K562 (cell line): ENCODE measurements at regions not wholly inside any gene's neighbourhood (a gene's known extent, or its start where the extent isn't known, plus 50 kb on each side); places are given as distances from the start of the nearest gene placed in this dataset.

ENCODE experiments used
- CBFA2T2 ChIP-seq: fragments of 450-650 bp; conservative IDR thresholded peaks from 2 replicates; pipeline ENCODE4 v1.6.1; 2017; ENCODE audit warnings: mild to moderate bottlenecking
- CHD1 ChIP-seq: fragments of 200-600 bp; sonication (generic); IDR thresholded peaks from one replicate; pipeline ENCODE4 v1.6.1; 2012; ENCODE audit warnings: mild to moderate bottlenecking, moderate library complexity, low read length, inconsistent platforms
- MXI1 ChIP-seq: IDR thresholded peaks from 2 replicates; pipeline ENCODE4 v1.6.1; 2011; ENCODE audit warnings: low read depth, mild to moderate bottlenecking, improper control_type of control experiment, low read length
- NCOR1 ChIP-seq: fragments of 450-650 bp; IDR thresholded peaks from 2 replicates; pipeline ENCODE4 v1.6.1; 2016; ENCODE audit warnings: mild to moderate bottlenecking, moderate library complexity
- NRF1 ChIP-seq, 2 experiments: fragments of 450-650 bp; IDR thresholded peaks in 1 of 2; conservative IDR thresholded peaks in 1 of 2; 2 replicates each; pipeline ENCODE4 v1.6.1; 2014; ENCODE audit warnings: mild to moderate bottlenecking in 2 of 2
- YBX1 ChIP-seq: fragments of 450-650 bp; IDR thresholded peaks from 2 replicates; pipeline ENCODE4 v1.7.1; 2016; ENCODE audit warnings: mild to moderate bottlenecking
- TF ChIP-seq, protein P1 (sequence below): fragments of 250-450 bp; sonication (Bioruptor Pico); IDR thresholded peaks from 2 replicates; pipeline ENCODE4 v1.8.0; 2022; ENCODE audit warnings: inconsistent platforms
- TF ChIP-seq, protein P2 (sequence below), 2 experiments: fragments of 200-800 bp in 1 of 2; sonication (Bioruptor generic) in 1 of 2; sonication (generic) in 1 of 2; formaldehyde crosslinking in 1 of 2; IDR thresholded peaks in 1 of 2; conservative IDR thresholded peaks in 1 of 2; 2 replicates each; pipeline versions ENCODE4 v1.5.0 to v1.6.1; 2016 to 2020; ENCODE audit warnings: missing compliant biosample characterization in 1 of 2, missing genetic modification characterization in 1 of 2, missing genetic modification reagents in 1 of 2
- TF ChIP-seq, protein P3 (sequence below), 2 experiments: fragments of 450-650 bp; formaldehyde crosslinking in 1 of 2; IDR thresholded peaks; 2 replicates each; pipeline versions ENCODE4 v1.4.0 to v1.6.1; 2014 to 2020; ENCODE audit warnings: mild to moderate bottlenecking in 2 of 2, borderline replicate concordance in 1 of 2, low read depth in 1 of 2
- TF ChIP-seq, protein P4 (sequence below): fragments of 450-650 bp; formaldehyde crosslinking; IDR thresholded peaks from 2 replicates; pipeline ENCODE4 v1.4.0; 2020; ENCODE audit warnings: mild to moderate bottlenecking, mixed read lengths
- TF ChIP-seq, protein P5 (sequence below), 2 experiments: IDR thresholded peaks; 2 replicates each; pipeline ENCODE4 v1.6.1; 2012; ENCODE audit warnings: improper control_type of control experiment in 2 of 2, low read depth in 2 of 2, low read length in 2 of 2, borderline replicate concordance in 1 of 2
- TF ChIP-seq, protein P6 (sequence below), 3 experiments: IDR thresholded peaks in 2 of 3; conservative IDR thresholded peaks in 1 of 3; 2 replicates each; pipeline ENCODE4 v1.5.1; 2011 to 2012; ENCODE audit warnings: low read length in 3 of 3, mild to moderate bottlenecking in 3 of 3, control low read depth in 2 of 3, improper control_type of control experiment in 1 of 3, inconsistent platforms in 1 of 3, low read depth in 1 of 3, mixed read lengths in 1 of 3, moderate library complexity in 1 of 3; ENCODE audit not compliant: insufficient read depth in 2 of 3

DNA sequence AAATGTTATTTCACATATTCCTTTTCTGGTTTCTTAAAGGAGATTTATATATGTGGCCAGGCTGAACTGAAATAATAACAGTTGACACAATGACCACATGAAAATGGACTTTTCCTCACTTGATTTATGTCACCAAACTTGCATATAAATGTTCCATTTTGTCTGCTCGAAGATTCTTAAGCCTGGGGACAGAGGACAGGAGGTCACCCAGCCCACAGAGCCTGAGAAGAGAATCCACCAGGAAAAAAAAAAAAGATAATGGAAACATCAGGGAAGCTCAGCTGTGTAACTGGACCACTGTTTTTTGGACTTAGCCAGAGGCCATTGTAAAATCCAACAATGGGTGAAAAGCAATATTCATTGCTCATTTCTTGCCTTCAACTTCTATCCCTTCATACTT is 359.0 kb upstream of the FGF16 start:
- TF ChIP-seq MXI1, result no peak
- TF ChIP-seq CHD1, result no peak
- TF ChIP-seq, protein P1, sequence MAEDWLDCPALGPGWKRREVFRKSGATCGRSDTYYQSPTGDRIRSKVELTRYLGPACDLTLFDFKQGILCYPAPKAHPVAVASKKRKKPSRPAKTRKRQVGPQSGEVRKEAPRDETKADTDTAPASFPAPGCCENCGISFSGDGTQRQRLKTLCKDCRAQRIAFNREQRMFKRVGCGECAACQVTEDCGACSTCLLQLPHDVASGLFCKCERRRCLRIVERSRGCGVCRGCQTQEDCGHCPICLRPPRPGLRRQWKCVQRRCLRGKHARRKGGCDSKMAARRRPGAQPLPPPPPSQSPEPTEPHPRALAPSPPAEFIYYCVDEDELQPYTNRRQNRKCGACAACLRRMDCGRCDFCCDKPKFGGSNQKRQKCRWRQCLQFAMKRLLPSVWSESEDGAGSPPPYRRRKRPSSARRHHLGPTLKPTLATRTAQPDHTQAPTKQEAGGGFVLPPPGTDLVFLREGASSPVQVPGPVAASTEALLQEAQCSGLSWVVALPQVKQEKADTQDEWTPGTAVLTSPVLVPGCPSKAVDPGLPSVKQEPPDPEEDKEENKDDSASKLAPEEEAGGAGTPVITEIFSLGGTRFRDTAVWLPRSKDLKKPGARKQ (CRISPR knock-in tag), result no peak
- TF ChIP-seq, protein P2, sequence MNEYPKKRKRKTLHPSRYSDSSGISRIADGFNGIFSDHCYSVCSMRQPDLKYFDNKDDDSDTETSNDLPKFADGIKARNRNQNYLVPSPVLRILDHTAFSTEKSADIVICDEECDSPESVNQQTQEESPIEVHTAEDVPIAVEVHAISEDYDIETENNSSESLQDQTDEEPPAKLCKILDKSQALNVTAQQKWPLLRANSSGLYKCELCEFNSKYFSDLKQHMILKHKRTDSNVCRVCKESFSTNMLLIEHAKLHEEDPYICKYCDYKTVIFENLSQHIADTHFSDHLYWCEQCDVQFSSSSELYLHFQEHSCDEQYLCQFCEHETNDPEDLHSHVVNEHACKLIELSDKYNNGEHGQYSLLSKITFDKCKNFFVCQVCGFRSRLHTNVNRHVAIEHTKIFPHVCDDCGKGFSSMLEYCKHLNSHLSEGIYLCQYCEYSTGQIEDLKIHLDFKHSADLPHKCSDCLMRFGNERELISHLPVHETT (CRISPR knock-in tag; conservative IDR thresholded peaks at IDR 0.05 in 1 of 2, IDR thresholded peaks at IDR 0.05 in 1 of 2), result no peak
- TF ChIP-seq CBFA2T2, result no peak
- TF ChIP-seq, protein P3, sequence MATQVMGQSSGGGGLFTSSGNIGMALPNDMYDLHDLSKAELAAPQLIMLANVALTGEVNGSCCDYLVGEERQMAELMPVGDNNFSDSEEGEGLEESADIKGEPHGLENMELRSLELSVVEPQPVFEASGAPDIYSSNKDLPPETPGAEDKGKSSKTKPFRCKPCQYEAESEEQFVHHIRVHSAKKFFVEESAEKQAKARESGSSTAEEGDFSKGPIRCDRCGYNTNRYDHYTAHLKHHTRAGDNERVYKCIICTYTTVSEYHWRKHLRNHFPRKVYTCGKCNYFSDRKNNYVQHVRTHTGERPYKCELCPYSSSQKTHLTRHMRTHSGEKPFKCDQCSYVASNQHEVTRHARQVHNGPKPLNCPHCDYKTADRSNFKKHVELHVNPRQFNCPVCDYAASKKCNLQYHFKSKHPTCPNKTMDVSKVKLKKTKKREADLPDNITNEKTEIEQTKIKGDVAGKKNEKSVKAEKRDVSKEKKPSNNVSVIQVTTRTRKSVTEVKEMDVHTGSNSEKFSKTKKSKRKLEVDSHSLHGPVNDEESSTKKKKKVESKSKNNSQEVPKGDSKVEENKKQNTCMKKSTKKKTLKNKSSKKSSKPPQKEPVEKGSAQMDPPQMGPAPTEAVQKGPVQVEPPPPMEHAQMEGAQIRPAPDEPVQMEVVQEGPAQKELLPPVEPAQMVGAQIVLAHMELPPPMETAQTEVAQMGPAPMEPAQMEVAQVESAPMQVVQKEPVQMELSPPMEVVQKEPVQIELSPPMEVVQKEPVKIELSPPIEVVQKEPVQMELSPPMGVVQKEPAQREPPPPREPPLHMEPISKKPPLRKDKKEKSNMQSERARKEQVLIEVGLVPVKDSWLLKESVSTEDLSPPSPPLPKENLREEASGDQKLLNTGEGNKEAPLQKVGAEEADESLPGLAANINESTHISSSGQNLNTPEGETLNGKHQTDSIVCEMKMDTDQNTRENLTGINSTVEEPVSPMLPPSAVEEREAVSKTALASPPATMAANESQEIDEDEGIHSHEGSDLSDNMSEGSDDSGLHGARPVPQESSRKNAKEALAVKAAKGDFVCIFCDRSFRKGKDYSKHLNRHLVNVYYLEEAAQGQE (IDR thresholded peaks at IDR 0.05; ENCODE audit: borderline replicate concordance), result no peak
- TF ChIP-seq, protein P3 (CRISPR knock-in tag; IDR thresholded peaks at IDR 0.05; ENCODE audit: low read depth), result no peak
- TF ChIP-seq, protein P4, sequence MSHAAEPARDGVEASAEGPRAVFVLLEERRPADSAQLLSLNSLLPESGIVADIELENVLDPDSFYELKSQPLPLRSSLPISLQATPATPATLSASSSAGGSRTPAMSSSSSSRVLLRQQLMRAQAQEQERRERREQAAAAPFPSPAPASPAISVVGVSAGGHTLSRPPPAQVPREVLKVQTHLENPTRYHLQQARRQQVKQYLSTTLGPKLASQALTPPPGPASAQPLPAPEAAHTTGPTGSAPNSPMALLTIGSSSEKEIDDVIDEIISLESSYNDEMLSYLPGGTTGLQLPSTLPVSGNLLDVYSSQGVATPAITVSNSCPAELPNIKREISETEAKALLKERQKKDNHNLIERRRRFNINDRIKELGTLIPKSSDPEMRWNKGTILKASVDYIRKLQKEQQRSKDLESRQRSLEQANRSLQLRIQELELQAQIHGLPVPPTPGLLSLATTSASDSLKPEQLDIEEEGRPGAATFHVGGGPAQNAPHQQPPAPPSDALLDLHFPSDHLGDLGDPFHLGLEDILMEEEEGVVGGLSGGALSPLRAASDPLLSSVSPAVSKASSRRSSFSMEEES (CRISPR knock-in tag), result no peak
- TF ChIP-seq, protein P5, sequence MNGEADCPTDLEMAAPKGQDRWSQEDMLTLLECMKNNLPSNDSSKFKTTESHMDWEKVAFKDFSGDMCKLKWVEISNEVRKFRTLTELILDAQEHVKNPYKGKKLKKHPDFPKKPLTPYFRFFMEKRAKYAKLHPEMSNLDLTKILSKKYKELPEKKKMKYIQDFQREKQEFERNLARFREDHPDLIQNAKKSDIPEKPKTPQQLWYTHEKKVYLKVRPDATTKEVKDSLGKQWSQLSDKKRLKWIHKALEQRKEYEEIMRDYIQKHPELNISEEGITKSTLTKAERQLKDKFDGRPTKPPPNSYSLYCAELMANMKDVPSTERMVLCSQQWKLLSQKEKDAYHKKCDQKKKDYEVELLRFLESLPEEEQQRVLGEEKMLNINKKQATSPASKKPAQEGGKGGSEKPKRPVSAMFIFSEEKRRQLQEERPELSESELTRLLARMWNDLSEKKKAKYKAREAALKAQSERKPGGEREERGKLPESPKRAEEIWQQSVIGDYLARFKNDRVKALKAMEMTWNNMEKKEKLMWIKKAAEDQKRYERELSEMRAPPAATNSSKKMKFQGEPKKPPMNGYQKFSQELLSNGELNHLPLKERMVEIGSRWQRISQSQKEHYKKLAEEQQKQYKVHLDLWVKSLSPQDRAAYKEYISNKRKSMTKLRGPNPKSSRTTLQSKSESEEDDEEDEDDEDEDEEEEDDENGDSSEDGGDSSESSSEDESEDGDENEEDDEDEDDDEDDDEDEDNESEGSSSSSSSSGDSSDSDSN (IDR thresholded peaks at IDR 0.05; ENCODE audit: borderline replicate concordance in 1 of 2, low read depth in 2 of 2, low read length in 2 of 2), result no peak
- no peak for TF ChIP-seq NRF1 (conservative IDR thresholded peaks at IDR 0.05 in 1 of 2, IDR thresholded peaks at IDR 0.05 in 1 of 2)
- TF ChIP-seq YBX1, result no peak
- TF ChIP-seq, protein P6, sequence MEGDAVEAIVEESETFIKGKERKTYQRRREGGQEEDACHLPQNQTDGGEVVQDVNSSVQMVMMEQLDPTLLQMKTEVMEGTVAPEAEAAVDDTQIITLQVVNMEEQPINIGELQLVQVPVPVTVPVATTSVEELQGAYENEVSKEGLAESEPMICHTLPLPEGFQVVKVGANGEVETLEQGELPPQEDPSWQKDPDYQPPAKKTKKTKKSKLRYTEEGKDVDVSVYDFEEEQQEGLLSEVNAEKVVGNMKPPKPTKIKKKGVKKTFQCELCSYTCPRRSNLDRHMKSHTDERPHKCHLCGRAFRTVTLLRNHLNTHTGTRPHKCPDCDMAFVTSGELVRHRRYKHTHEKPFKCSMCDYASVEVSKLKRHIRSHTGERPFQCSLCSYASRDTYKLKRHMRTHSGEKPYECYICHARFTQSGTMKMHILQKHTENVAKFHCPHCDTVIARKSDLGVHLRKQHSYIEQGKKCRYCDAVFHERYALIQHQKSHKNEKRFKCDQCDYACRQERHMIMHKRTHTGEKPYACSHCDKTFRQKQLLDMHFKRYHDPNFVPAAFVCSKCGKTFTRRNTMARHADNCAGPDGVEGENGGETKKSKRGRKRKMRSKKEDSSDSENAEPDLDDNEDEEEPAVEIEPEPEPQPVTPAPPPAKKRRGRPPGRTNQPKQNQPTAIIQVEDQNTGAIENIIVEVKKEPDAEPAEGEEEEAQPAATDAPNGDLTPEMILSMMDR (IDR thresholded peaks at IDR 0.05 in 2 of 3, conservative IDR thresholded peaks at IDR 0.05 in 1 of 3; ENCODE audit: insufficient read depth in 2 of 3, low read depth in 1 of 3, low read length in 3 of 3), result no peak
- TF ChIP-seq NCOR1, result no peak
